ENCODE measurements at regions not wholly inside any gene's neighbourhood (a gene's known extent, or its start where the extent isn't known, plus 50 kb on each side); places are given as distances from the start of the nearest gene placed in this dataset.

- DNase-seq, result no peak
Measured at GRCh38 chr11:11135820-11136476, 217.1 kb downstream of the CSNK2A3 start.

- DNase-seq, result no peak
Measured at GRCh38 chr11:11129118-11129517, 223.9 kb downstream of the CSNK2A3 start.

GRCh38 chr11:11125618-11126017, 227.4 kb downstream of the CSNK2A3 start:
- no peak for DNase-seq

GRCh38 chr11:11122749-11123148, 230.3 kb downstream of the CSNK2A3 start:
- no peak for DNase-seq

- no peak for DNase-seq
Measured at GRCh38 chr11:11119917-11120316, 233.1 kb downstream of the CSNK2A3 start.

GRCh38 chr11:11117730-11118129, 235.3 kb downstream of the CSNK2A3 start:
- DNase-seq, result no peak

- DNase-seq, result no peak
Measured at GRCh38 chr11:11115475-11115874, 237.6 kb downstream of the CSNK2A3 start.

GRCh38 chr11:11113626-11114025, 239.4 kb downstream of the CSNK2A3 start:
- DNase-seq, result no peak

- DNase-seq, result no peak
Measured at GRCh38 chr11:11108026-11108425, 245.0 kb downstream of the CSNK2A3 start.

- DNase-seq, result no peak
Measured at GRCh38 chr11:11107076-11107723, 245.8 kb downstream of the CSNK2A3 start.

- no peak for DNase-seq
Measured at GRCh38 chr11:11105361-11105760, 247.5 kb upstream of the ZBED5 start.

GRCh38 chr11:11095831-11096723, 238.2 kb upstream of the ZBED5 start:
- DNase-seq, result no peak

GRCh38 chr11:11090495-11090894, 232.6 kb upstream of the ZBED5 start:
- DNase-seq, result no peak

GRCh38 chr11:11089805-11090204, 232.0 kb upstream of the ZBED5 start:
- DNase-seq, result no peak

GRCh38 chr11:11086979-11087378, 229.1 kb upstream of the ZBED5 start:
- DNase-seq, result no peak

- DNase-seq, result no peak
Measured at GRCh38 chr11:11085580-11085979, 227.7 kb upstream of the ZBED5 start.

- no peak for DNase-seq
Measured at GRCh38 chr11:11084337-11084736, 226.5 kb upstream of the ZBED5 start.

GRCh38 chr11:11083441-11083840, 225.6 kb upstream of the ZBED5 start:
- no peak for DNase-seq

- no peak for DNase-seq
Measured at GRCh38 chr11:11082646-11083045, 224.8 kb upstream of the ZBED5 start.

- DNase-seq, result no peak
Measured at GRCh38 chr11:11081776-11082175, 223.9 kb upstream of the ZBED5 start.

- DNase-seq, result no peak
Measured at GRCh38 chr11:11081288-11081687, 223.4 kb upstream of the ZBED5 start.

GRCh38 chr11:11078344-11079086, 220.7 kb upstream of the ZBED5 start:
- no peak for DNase-seq

- DNase-seq, result no peak
Measured at GRCh38 chr11:11077898-11078297, 220.0 kb upstream of the ZBED5 start.
